NCI-H1092 treated with DMSO at 0.1 percent for 48 hours (cell line): ENCODE measurements at regions not wholly inside any gene's neighbourhood (a gene's known extent, or its start where the extent isn't known, plus 50 kb on each side); places are given as distances from the start of the nearest gene placed in this dataset.
A peak's percentile ranks its signal among the peaks of the same experiment; 100 is the strongest.

Experiments
- DNase-seq: peaks from one replicate; lab custom pipeline; 2025; lab: John Stamatoyannopoulos, UW

DNA sequence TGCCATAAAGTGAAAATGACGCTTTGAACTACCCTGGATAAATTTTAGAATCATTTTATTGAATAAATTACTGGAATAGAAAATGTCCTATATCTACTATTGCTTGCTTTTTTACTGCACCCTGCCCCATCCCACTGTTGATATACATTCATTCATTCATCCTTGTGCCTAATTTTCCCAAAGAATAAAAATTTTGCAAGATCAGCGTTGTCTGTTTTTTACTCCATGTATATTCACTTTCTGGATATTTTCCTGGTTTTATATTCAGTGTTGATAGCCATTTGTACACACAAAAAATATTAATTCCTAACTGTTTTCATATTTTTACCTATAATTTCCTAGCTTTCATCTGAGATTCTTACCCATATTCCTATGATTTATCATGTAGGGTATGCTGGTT, 262.9 kb upstream of the MAGI2 start:
- DNase-seq, result no peak

GRCh38 chr7:79714081-79714480, 260.6 kb upstream of the MAGI2 start:
- no peak for DNase-seq

DNA sequence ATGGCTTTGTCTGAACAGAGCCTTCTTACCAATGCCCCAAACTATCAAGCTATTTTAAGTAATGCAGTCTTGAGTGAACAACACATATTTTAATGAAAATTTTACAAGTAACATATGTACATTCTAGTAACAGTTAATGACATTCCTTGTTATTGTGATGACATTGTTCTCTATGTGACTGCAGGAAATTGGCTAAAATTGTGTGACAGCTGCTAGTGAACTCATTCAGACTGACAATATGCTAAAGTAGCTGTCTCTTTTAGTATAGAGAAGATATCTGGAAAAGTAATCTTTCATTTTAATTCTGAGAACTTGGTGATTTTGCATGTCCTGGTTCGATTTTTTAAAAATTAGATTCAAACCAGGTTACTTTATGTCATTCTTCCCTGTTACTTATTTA, 259.8 kb upstream of the MAGI2 start:
- DNase-seq, result no peak

DNA sequence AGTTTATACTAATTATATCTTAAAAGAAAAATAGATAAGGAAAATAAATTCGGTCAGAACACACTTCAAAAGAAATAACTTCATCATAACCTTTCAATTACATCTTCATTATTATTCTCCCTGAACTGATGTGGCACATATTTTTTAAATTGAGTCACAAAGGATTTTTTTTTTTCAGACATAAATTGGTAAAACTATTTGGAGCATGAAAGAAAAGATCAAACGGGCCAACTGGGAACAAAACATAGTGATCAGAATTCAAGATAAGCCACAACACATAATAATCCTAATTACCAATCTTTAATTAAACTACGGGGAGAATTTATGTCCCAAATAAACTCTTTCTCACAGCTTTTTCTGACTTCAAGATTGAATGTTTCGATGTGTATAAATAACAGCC, 258.2 kb upstream of the MAGI2 start:
- DNase-seq, result no peak

DNA sequence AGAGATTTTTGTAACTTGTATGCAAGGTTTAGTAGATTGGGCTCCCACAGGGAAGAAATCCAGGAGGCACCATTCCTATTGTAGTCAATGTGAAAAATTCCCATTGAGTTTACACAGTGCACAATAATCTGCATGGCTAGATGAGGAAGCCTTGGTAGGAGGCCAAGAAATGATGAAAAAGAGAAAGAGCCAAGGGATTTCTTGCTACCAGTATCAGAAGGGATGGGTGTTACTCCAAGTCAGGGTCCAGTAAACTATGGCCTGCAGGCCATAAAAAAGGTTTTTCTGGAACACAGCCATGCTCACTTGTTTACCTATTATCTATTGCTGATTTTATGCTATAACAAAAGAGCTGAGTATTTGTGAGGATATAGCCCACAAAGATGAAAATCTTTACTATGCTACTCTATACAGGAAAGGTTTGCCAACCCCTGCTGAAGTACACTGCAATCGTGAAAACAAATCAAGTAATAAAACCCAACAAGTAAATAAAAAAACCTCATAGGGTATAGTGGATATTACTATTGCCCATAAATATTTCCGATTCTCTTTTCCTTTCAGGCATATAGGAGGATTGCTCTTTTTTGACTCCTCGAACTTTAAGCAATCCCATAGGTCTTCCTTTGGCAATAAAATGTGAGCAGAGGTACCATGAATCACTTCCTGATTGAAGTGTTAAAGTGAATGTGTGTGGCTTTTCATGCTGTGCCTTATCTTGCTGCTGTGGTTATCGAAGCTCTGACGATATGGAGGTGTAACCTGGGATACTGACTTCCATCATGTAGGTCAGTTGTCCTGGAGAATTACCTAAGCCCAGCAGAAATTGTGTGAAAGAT, 256.3 kb upstream of the MAGI2 start:
- peak; percentile 47 for DNase-seq

- DNase-seq, result no peak
These were observed 248.6 kb upstream of the MAGI2 start for GRCh38 chr7:79702116-79702515.

GRCh38 chr7:79692015-79692414, 238.5 kb upstream of the MAGI2 start:
- DNase-seq, result no peak

DNA sequence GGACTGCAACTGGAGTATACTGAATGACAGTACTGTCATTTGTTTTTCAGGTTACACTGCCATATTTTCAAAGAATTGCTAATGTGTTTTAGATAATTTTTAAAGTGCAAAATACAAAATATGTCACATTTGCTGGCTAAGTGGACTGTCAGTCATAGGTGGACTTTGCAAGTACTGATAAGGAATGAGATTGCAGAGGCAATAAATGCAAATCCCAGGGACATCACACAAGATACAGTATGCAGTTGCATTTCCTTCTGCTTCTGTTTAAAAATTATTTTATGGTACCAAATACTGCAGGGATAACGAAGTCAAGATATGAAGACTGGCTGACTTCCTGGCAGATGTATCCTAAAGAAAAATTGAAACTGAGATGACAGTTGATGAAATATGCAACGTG, 237.6 kb upstream of the MAGI2 start:
- DNase-seq, result no peak

DNA sequence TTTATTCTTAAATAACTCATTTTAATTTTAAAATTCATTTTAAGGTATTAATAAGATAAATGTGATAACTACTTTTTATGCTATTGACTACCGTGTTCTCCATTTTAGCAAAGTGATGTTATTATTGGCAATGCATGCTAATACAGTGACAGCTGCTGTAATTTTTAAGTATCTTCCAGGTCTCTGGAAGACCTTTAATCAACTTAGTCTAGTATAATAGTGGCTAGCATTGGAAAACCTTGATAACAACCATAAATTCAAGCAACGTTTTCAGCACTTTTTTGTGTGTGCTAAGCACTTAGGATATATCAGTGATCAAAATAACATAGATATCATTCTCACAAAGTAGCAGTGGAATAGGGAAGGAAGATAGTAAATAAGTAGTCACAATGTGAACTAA, 230.9 kb upstream of the MAGI2 start:
- DNase-seq, result no peak

DNA sequence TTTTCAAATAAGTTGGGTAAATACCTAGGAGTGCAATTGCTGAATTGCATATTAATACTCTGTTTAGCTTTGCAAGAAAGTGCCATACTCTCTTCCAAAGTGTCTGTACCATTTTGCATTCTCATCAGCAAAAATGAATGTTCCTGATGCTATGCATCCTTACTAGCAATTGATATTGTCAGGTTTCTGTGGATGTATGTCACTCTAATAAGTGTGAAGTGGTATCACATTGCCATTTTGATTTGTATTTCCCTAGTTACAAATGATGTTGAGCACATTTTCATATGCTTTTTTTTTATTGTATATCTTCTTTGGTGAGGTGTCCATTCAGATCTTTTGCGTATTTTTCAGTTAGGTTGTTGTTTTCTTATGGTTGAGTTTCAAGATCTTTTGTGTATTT, 230.4 kb upstream of the MAGI2 start:
- DNase-seq, result no peak

- no peak for DNase-seq
These were observed 229.9 kb upstream of the MAGI2 start for GRCh38 chr7:79683185-79683890.

- DNase-seq, result no peak
These were observed 228.0 kb upstream of the MAGI2 start for GRCh38 chr7:79681454-79681853.

- DNase-seq, result no peak
These were observed 220.5 kb upstream of the MAGI2 start for GRCh38 chr7:79673969-79674368.

- DNase-seq, result no peak
These were observed 220.0 kb upstream of the MAGI2 start for GRCh38 chr7:79673421-79673820.

DNA sequence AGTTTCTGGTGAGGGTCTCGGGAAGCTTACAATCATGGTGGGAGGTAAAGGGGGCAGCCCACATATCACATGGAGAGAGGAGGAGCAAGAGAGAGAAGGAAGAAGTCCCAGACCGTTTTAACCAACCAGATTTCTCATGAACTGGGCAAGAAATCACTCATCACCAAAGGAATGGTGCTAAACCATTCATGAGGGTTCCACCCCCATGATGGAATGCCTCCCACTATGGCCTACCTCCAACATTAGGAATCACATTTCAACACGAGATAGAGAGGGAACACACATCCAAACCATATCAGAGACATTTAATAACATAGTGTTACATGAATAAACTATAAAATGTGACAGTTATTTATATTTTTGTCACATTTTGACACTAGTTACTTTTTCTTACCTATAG, 214.8 kb upstream of the MAGI2 start:
- no peak for DNase-seq

DNA sequence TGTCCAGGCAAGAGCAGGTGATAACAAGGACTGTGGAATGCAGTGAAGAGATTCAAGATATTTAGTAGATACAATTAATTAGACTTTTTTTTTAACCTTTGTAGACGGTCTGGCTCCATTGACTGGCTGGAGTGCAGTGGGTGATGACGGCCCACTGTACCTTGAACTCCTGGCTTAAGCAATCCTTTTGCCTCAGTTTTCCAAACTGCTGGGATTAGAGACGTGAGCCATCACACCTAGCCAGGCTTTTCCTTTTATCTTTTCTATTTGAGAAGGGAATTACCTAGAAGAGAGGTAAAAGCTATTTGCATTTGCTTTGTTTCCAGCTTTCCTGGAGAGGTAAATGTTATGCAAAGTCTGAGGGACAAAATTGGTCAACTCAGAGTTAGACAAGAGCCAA, 213.0 kb upstream of the MAGI2 start:
- DNase-seq, result no peak

DNA sequence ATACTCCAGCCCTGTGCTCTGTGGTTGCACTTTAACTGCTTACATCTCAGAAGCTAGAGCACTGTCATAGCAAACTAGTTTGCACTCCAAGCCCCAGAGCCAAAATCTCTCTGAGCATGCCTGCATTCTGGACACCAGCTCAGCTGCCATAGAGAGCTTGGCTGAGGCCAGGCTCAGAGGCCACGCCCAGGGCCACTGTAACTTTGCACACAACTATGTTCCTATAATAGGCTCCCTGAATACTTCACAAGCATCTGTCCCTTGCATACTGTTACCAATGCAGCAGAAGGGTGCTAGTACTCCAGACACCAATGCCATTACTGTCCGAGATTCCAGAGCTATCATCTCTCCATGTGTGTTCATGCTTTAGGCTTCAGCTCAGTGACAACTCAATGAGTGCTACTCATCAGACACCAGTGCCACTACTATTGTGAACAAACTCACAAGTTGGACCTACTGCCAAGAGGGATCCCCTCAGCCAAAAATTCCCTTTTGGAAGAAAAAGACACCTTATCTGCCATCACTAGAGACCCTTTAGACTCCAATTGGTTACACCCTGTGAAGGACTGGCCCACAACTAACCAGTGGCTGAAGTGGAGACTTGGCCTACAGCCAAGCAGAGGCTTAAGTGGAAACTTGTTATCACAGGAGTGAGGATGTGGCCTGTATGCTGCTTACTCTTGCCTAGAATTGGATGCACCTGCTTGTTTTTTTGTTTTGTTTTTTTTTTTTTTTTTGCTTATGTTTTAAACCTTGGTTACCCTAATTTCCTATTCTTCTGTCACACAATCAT, 211.6 kb upstream of the MAGI2 start:
- DNase-seq, result peak; percentile 24

GRCh38 chr7:79658304-79658703, 204.8 kb upstream of the MAGI2 start:
- DNase-seq, result no peak

DNA sequence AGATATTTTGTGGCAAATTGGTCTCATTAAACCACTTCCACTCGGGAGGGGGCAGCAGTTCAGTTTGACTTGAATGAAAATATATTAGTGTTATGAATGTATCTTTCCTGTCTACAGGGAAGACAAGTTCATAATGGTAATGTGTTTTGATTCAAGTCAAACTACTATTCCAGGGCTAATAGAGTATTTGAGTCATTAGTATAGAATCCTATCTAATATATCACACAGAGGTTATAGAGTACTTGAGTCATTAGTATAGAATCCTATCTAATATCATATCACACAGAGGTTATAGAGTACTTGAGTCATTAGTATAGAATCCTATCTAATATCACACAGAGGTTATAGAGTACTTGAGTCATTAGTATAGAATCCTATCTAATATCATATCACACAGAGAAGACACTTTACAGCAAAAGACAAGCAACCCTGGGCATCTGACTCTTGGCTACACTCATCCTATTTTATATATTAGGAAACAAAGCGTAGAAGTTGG, 199.7 kb upstream of the MAGI2 start:
- DNase-seq, result no peak

GRCh38 chr7:79652619-79653018, 199.2 kb upstream of the MAGI2 start:
- no peak for DNase-seq

GRCh38 chr7:79647711-79648110, 194.2 kb upstream of the MAGI2 start:
- no peak for DNase-seq

- DNase-seq, result no peak
These were observed 192.8 kb upstream of the MAGI2 start for GRCh38 chr7:79646278-79646677.

DNA sequence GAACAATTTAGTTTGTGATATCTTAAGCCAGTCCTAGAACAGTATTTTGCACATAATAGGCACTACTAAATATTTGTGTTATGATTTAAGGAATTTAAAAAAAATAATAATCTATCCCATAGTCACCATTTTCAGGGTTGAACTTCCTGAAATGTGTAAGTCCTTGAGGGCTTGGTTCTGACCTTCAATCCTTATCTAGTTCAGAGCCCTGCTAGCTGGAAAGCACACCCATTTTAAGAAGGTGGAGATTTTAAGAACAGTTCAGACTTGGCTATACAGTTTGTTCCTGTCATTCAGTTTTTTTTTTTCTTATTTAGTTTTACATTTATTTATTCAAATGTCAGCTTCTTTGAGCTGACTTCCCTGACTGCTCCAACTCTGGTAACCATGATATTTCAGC, 183.4 kb upstream of the MAGI2 start:
- DNase-seq, result no peak
